Liver (tissue), 8 donors: ENCODE measurements at regions not wholly inside any gene's neighbourhood (a gene's known extent, or its start where the extent isn't known, plus 50 kb on each side); places are given as distances from the start of the nearest gene placed in this dataset.

Experiments used
- DNase-seq: peaks from one replicate; pipeline ENCODE4 v3.0.0-alpha.2; 2017; ENCODE audit warnings: low spot score
- H3K27ac ChIP-seq, 2 donors: one replicate each; pipeline ENCODE4 v1.7.0; 2013; ENCODE audit warnings: inconsistent platforms in 2 of 2, low read length in 2 of 2, control low read depth in 1 of 2, low read depth in 1 of 2, mild to moderate bottlenecking in 1 of 2
- H3K27me3 ChIP-seq, 4 donors: one replicate each; pipeline versions ENCODE4 v1.6.1 to v1.7.0; 2013; ENCODE audit warnings: low read length in 3 of 4, inconsistent platforms in 1 of 4, mild to moderate bottlenecking in 1 of 4, moderate library complexity in 1 of 4; ENCODE audit not compliant: control insufficient read depth in 4 of 4, insufficient read depth in 4 of 4
- H3K36me3 ChIP-seq, 4 donors: one replicate each; pipeline versions ENCODE4 v1.6.1 to v1.7.0; 2013; ENCODE audit warnings: low read length in 3 of 4, mild to moderate bottlenecking in 3 of 4, low read depth in 1 of 4, moderate library complexity in 1 of 4; ENCODE audit not compliant: control insufficient read depth in 4 of 4, insufficient read depth in 3 of 4
- H3K4me1 ChIP-seq, 4 donors: one replicate each; pipeline versions ENCODE4 v1.6.1 to v1.7.0; 2013; ENCODE audit warnings: low read length in 3 of 4, mild to moderate bottlenecking in 3 of 4, moderate library complexity in 1 of 4; ENCODE audit not compliant: control insufficient read depth in 4 of 4, insufficient read depth in 4 of 4
- H3K4me3 ChIP-seq, 3 donors: one replicate each; pipeline versions ENCODE4 v1.6.1 to v1.7.0; 2013; ENCODE audit warnings: low read length in 3 of 3, control low read depth in 1 of 3, low read depth in 1 of 3, mild to moderate bottlenecking in 1 of 3
- H3K9ac ChIP-seq, 2 donors: one replicate each; pipeline ENCODE4 v1.7.0; 2013; ENCODE audit warnings: low read length in 2 of 2, mild to moderate bottlenecking in 2 of 2, moderate library complexity in 2 of 2, control low read depth in 1 of 2, low read depth in 1 of 2
- H3K9me3 ChIP-seq, 4 donors: one replicate each; pipeline versions ENCODE4 v1.6.1 to v1.7.0; 2013; ENCODE audit warnings: low read length in 3 of 4; ENCODE audit not compliant: control insufficient read depth in 4 of 4
- CTCF ChIP-seq: fragments of 150-350 bp; IDR thresholded peaks from 2 replicates; pipeline ENCODE4 v1.5.1; 2017; ENCODE audit warnings: improper control_type of control experiment, low read depth, low read length; ENCODE audit not compliant: missing input control
- EGR1 ChIP-seq, 2 donors: IDR thresholded peaks; 2 replicates each; pipeline ENCODE4 v1.6.1; 2016 to 2018; ENCODE audit warnings: antibody characterized with exemption in 2 of 2, low read depth in 2 of 2
- FOXA1 ChIP-seq: IDR thresholded peaks from 2 replicates; pipeline ENCODE4 v1.6.1; 2016; ENCODE audit warnings: antibody characterized with exemption
- FOXA2 ChIP-seq: IDR thresholded peaks from 2 replicates; pipeline ENCODE4 v1.6.1; 2016; ENCODE audit warnings: antibody characterized with exemption
- GABPA ChIP-seq, 2 donors: IDR thresholded peaks in 1 of 2; conservative IDR thresholded peaks in 1 of 2; 2 replicates each; pipeline ENCODE4 v1.6.1; 2016; ENCODE audit warnings: antibody characterized with exemption in 2 of 2, mild to moderate bottlenecking in 1 of 2, moderate library complexity in 1 of 2
- HNF4A ChIP-seq, 2 donors: conservative IDR thresholded peaks; 2 replicates each; pipeline ENCODE4 v1.6.1; 2016; ENCODE audit warnings: antibody characterized with exemption in 2 of 2, mild to moderate bottlenecking in 2 of 2
- HNF4G ChIP-seq: IDR thresholded peaks from 2 replicates; pipeline ENCODE4 v1.6.1; 2016; ENCODE audit warnings: antibody characterized with exemption
- JUND ChIP-seq, 2 donors: IDR thresholded peaks; 2 replicates each; pipeline ENCODE4 v1.6.1; 2016; ENCODE audit warnings: antibody characterized with exemption in 2 of 2
- MAX ChIP-seq: IDR thresholded peaks from 2 replicates; pipeline ENCODE4 v1.6.1; 2016; ENCODE audit warnings: antibody characterized with exemption
- NR2F2 ChIP-seq: IDR thresholded peaks from 2 replicates; pipeline ENCODE4 v1.6.1; 2016; ENCODE audit warnings: antibody characterized with exemption
- RAD21 ChIP-seq, 2 donors: IDR thresholded peaks; 2 replicates each; pipeline ENCODE4 v1.6.1; 2016; ENCODE audit warnings: antibody characterized with exemption in 2 of 2, mild to moderate bottlenecking in 2 of 2
- REST ChIP-seq: IDR thresholded peaks from 2 replicates; pipeline ENCODE4 v1.6.1; 2016; ENCODE audit warnings: antibody characterized with exemption, mild to moderate bottlenecking
- RXRA ChIP-seq, 2 donors: IDR thresholded peaks; 2 replicates each; pipeline ENCODE4 v1.6.1; 2017 to 2018; ENCODE audit warnings: antibody characterized with exemption in 2 of 2, mild to moderate bottlenecking in 1 of 2
- SP1 ChIP-seq: IDR thresholded peaks from 2 replicates; pipeline ENCODE4 v1.6.1; 2018; ENCODE audit warnings: antibody characterized with exemption, mild to moderate bottlenecking
- TAF1 ChIP-seq: conservative IDR thresholded peaks from 2 replicates; pipeline ENCODE4 v1.6.1; 2016; ENCODE audit warnings: antibody characterized with exemption, mild to moderate bottlenecking
- YY1 ChIP-seq: IDR thresholded peaks from 2 replicates; pipeline ENCODE4 v1.6.1; 2016; ENCODE audit warnings: antibody characterized with exemption, mild to moderate bottlenecking
- WGBS: extraction: QIAGEN DNeasy Blood & Tissue Kit; methylation state at CpG from one replicate; pipeline ENCODE4 v1.1.7; 2013; 5-methylcytosine and 5-hydroxymethylcytosine counted together
- TF ChIP-seq, protein P1 (sequence below): IDR thresholded peaks from 2 replicates; pipeline ENCODE4 v1.6.1; 2016; ENCODE audit warnings: antibody characterized with exemption
- TF ChIP-seq, protein P2 (sequence below): IDR thresholded peaks from 2 replicates; pipeline ENCODE4 v1.6.1; 2016; ENCODE audit warnings: antibody characterized with exemption
- donor health status: healthy.
- donor health status: healthy.
- donor health status: healthy.
- donor health status: healthy.
- donor health status: healthy.

DNA sequence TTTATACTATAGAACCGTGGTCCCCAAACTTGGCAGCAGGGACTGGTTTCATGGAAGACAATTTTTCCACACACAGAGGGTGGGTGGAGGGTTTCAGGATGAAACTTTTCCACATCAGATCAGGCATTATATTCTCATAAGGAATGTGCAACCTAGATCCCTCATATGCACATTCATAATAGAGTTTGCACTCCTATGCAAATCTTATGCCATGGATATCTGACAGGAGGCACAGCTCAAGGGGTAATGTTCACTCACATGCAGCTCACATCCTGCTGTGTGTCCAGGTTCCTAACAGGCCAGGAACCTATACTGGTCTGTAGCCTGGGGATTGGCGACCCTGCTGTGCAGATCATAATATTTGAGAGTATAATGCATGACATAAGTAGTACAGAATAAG lies 1802.2 kb upstream of the ACO1 start:
- WGBS: 73% methylated on average over 2 of the region's 2 CpGs
- TF ChIP-seq CTCF (no peak), JUND (IDR thresholded peaks at IDR 0.05) (no peak), GABPA (IDR thresholded peaks at IDR 0.05 in 1 of 2, conservative IDR thresholded peaks at IDR 0.05 in 1 of 2) (no peak), SP1 (no peak), FOXA2 (no peak), MAX (no peak), REST (no peak), RXRA (IDR thresholded peaks at IDR 0.05) (no peak), RAD21 (IDR thresholded peaks at IDR 0.05) (no peak), NR2F2 (no peak), FOXA1 (no peak), YY1 (no peak), EGR1 (IDR thresholded peaks at IDR 0.05; ENCODE audit: low read depth in 2 of 2) (no peak), HNF4A (conservative IDR thresholded peaks at IDR 0.05) (no peak), TAF1 (no peak), HNF4G (no peak)
- TF ChIP-seq, protein P1, sequence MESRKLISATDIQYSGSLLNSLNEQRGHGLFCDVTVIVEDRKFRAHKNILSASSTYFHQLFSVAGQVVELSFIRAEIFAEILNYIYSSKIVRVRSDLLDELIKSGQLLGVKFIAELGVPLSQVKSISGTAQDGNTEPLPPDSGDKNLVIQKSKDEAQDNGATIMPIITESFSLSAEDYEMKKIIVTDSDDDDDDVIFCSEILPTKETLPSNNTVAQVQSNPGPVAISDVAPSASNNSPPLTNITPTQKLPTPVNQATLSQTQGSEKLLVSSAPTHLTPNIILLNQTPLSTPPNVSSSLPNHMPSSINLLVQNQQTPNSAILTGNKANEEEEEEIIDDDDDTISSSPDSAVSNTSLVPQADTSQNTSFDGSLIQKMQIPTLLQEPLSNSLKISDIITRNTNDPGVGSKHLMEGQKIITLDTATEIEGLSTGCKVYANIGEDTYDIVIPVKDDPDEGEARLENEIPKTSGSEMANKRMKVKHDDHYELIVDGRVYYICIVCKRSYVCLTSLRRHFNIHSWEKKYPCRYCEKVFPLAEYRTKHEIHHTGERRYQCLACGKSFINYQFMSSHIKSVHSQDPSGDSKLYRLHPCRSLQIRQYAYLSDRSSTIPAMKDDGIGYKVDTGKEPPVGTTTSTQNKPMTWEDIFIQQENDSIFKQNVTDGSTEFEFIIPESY: no peak
- TF ChIP-seq, protein P2, sequence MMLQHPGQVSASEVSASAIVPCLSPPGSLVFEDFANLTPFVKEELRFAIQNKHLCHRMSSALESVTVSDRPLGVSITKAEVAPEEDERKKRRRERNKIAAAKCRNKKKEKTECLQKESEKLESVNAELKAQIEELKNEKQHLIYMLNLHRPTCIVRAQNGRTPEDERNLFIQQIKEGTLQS: no peak
- H3K27ac ChIP-seq: no peak overlapping the region
- H3K4me3 ChIP-seq: no peak overlapping the region
- DNase-seq: no peak
- H3K9ac ChIP-seq: no peak overlapping the region
- H3K4me1 ChIP-seq: no peaks in the 10 kb centered on the region
- no peaks in the 10 kb centered on the region for H3K9me3 ChIP-seq
- no peaks in the 10 kb centered on the region for H3K36me3 ChIP-seq
- no peaks in the 10 kb centered on the region for H3K27me3 ChIP-seq

GRCh38 chr9:30584559-30584958 lies 1799.9 kb upstream of the ACO1 start:
- no peaks in the 10 kb centered on the region for H3K36me3 ChIP-seq
- 47% methylated on average over 2 of the region's 2 CpGs for WGBS
- DNase-seq: no peak
- H3K9me3 ChIP-seq: no peaks in the 10 kb centered on the region
- no peak overlapping the region for H3K4me3 ChIP-seq
- H3K27ac ChIP-seq: no peak overlapping the region
- no peak overlapping the region for H3K9ac ChIP-seq
- H3K4me1 ChIP-seq: no peaks in the 10 kb centered on the region
- no peaks in the 10 kb centered on the region for H3K27me3 ChIP-seq
- no peak for TF ChIP-seq JUND (IDR thresholded peaks at IDR 0.05)
- no peak for TF ChIP-seq GABPA (IDR thresholded peaks at IDR 0.05 in 1 of 2, conservative IDR thresholded peaks at IDR 0.05 in 1 of 2)
- no peak for TF ChIP-seq EGR1 (IDR thresholded peaks at IDR 0.05; ENCODE audit: low read depth in 2 of 2)
- TF ChIP-seq, protein P2: no peak
- no peak for TF ChIP-seq HNF4G
- no peak for TF ChIP-seq HNF4A (conservative IDR thresholded peaks at IDR 0.05)
- TF ChIP-seq FOXA1: no peak
- no peak for TF ChIP-seq SP1
- no peak for TF ChIP-seq FOXA2
- no peak for TF ChIP-seq CTCF
- no peak for TF ChIP-seq NR2F2
- no peak for TF ChIP-seq TAF1
- no peak for TF ChIP-seq MAX
- TF ChIP-seq YY1: no peak
